CD14-positive monocyte (primary cell): ENCODE measurements at regions not wholly inside any gene's neighbourhood (a gene's known extent, or its start where the extent isn't known, plus 50 kb on each side); places are given as distances from the start of the nearest gene placed in this dataset.

Experiments
- DNase-seq, 3 donors: peaks; one replicate each; pipeline ENCODE4 v3.0.0-alpha.2; 2011 to 2022
- H2AFZ ChIP-seq: 2 replicates; pipeline ENCODE4 v1.6.0; 2012; ENCODE audit warnings: mild to moderate bottlenecking, low read depth, low read length, inconsistent platforms; ENCODE audit not compliant: insufficient read depth, poor library complexity, severe bottlenecking
- H3K27ac ChIP-seq, 2 donors: 1 replicate in 1 of 2; 2 replicates in 1 of 2; pipeline ENCODE4 v1.5.1; 2012 to 2013; ENCODE audit warnings: low read length in 2 of 2, control low read depth in 1 of 2, inconsistent platforms in 1 of 2, low read depth in 1 of 2, mild to moderate bottlenecking in 1 of 2
- H3K27me3 ChIP-seq, 2 donors: one replicate each; pipeline versions ENCODE4 v1.6.0 to v1.6.1; 2011 to 2013; ENCODE audit warnings: low read length in 2 of 2; ENCODE audit not compliant: control insufficient read depth in 2 of 2, insufficient read depth in 2 of 2
- H3K36me3 ChIP-seq, 2 donors: replicated peaks in 1 of 2; 1 replicate in 1 of 2; 2 replicates in 1 of 2; pipeline versions ENCODE4 v1.5.1 to v1.6.1; 2012 to 2013; ENCODE audit warnings: low read length in 2 of 2, control low read depth in 1 of 2, inconsistent platforms in 1 of 2, mild to moderate bottlenecking in 1 of 2; ENCODE audit not compliant: insufficient read depth in 2 of 2, control insufficient read depth in 1 of 2
- H3K4me1 ChIP-seq, 2 donors: 1 replicate in 1 of 2; 2 replicates in 1 of 2; pipeline versions ENCODE4 v1.5.1 to v1.6.1; 2012 to 2013; ENCODE audit warnings: low read length in 2 of 2, control low read depth in 1 of 2, inconsistent platforms in 1 of 2, mild to moderate bottlenecking in 1 of 2, moderate library complexity in 1 of 2; ENCODE audit not compliant: insufficient read depth in 2 of 2, control insufficient read depth in 1 of 2
- H3K4me2 ChIP-seq: replicated peaks from 2 replicates; pipeline ENCODE3; 2012; ENCODE audit warnings: low read length, moderate library complexity, mild to moderate bottlenecking; ENCODE audit not compliant: poor library complexity, severe bottlenecking; ENCODE audit errors: extremely low read depth
- H3K4me3 ChIP-seq, 3 experiments: fragments of 200-600 bp in 1 of 3; sonication (generic) in 1 of 3; replicated peaks in 1 of 3; 1 replicate in 2 of 3; 2 replicates in 1 of 3; pipeline ENCODE4 v1.5.1; 2011 to 2013; ENCODE audit warnings: low read length in 3 of 3, mild to moderate bottlenecking in 3 of 3, control low read depth in 2 of 3, low read depth in 2 of 3, inconsistent platforms in 1 of 3, moderate library complexity in 1 of 3
- H3K79me2 ChIP-seq: 2 replicates; pipeline ENCODE4 v1.6.0; 2012; ENCODE audit warnings: mild to moderate bottlenecking, control low read depth, inconsistent platforms, low read length, moderate library complexity; ENCODE audit not compliant: insufficient read depth
- H3K9ac ChIP-seq: 2 replicates; pipeline ENCODE4 v1.6.0; 2017; ENCODE audit warnings: low read length, mild to moderate bottlenecking; ENCODE audit not compliant: insufficient read depth, poor library complexity, severe bottlenecking
- H3K9me3 ChIP-seq, 2 donors: replicated peaks in 1 of 2; 1 replicate in 1 of 2; 2 replicates in 1 of 2; pipeline versions ENCODE4 v1.5.1 to v1.6.1; 2012 to 2013; ENCODE audit warnings: low read length in 2 of 2, control low read depth in 1 of 2; ENCODE audit not compliant: control insufficient read depth in 1 of 2, insufficient read depth in 1 of 2
- H4K20me1 ChIP-seq: 2 replicates; pipeline ENCODE4 v1.6.0; 2012; ENCODE audit warnings: mild to moderate bottlenecking, low read length, control low read depth, moderate library complexity; ENCODE audit not compliant: insufficient read depth
- H3K27ac Mint-ChIP-seq, 7 donors: one replicate each; pipeline ENCODE4 v1.8.0; 2020; ENCODE audit warnings: mild to moderate bottlenecking in 7 of 7, mixed read lengths in 7 of 7, moderate library complexity in 6 of 7, inconsistent platforms in 2 of 7
- H3K27me3 Mint-ChIP-seq, 3 donors: one replicate each; pipeline ENCODE4 v1.8.0; 2021 to 2022; ENCODE audit warnings: low read depth in 3 of 3, mild to moderate bottlenecking in 3 of 3, mixed read lengths in 3 of 3, moderate library complexity in 3 of 3, inconsistent platforms in 1 of 3
- H3K36me3 Mint-ChIP-seq, 2 donors: one replicate each; pipeline ENCODE4 v1.8.0; 2020; ENCODE audit warnings: mixed read lengths in 2 of 2, inconsistent platforms in 1 of 2, mild to moderate bottlenecking in 1 of 2
- H3K4me1 Mint-ChIP-seq: one replicate; pipeline ENCODE4 v1.8.0; 2020; ENCODE audit warnings: mild to moderate bottlenecking, mixed read lengths
- H3K4me3 Mint-ChIP-seq, 2 donors: one replicate each; pipeline ENCODE4 v1.8.0; 2020; ENCODE audit warnings: mild to moderate bottlenecking in 2 of 2, mixed read lengths in 2 of 2, moderate library complexity in 1 of 2
- H3K9me3 Mint-ChIP-seq, 7 donors: one replicate each; pipeline ENCODE4 v1.8.0; 2020 to 2022; ENCODE audit warnings: mixed read lengths in 7 of 7, mild to moderate bottlenecking in 6 of 7, moderate library complexity in 6 of 7, inconsistent platforms in 2 of 7
- CTCF ChIP-seq: fragments of 200-600 bp; IDR thresholded peaks from one replicate; pipeline ENCODE4 v1.8.0; 2022; ENCODE audit warnings: antibody characterized with exemption, mild to moderate bottlenecking
- WGBS: methylation state at CpG from one replicate; pipeline ENCODE4 v1.1.5; 2013; ENCODE audit warnings: missing lambda C conversion rate; ENCODE audit not compliant: insufficient coverage; 5-methylcytosine and 5-hydroxymethylcytosine counted together
- intact Hi-C, 2 donors: fragments of 100-400 bp; cut with micrococcal nuclease; formaldehyde crosslinking; loops; one replicate each; pipeline versions ENCODE4 v1.15.0 to v1.15.1; 2023

- peaks cover 0 to 3% of the 10 kb centered on the region in 2 donors for H3K27me3 ChIP-seq
- Mint-ChIP-seq H3K4me1 (no peaks in the 10 kb centered on the region), H3K9me3 (peaks cover 0 to 2% (median 0%) of the 10 kb centered on the region in 7 donors), H3K27me3 (peaks cover 4 to 7% (median 6%) of the 10 kb centered on the region in 3 donors), H3K4me3 (no peak overlapping the region), H3K36me3 (no peaks in the 10 kb centered on the region), H3K27ac (no peak overlapping the region)
- H3K9ac ChIP-seq, result no peak overlapping the region
- H2AFZ ChIP-seq, result no peak overlapping the region
- intact Hi-C loops, result no loop called here
- no peak for DNase-seq
- 72% methylated on average over 4 of the region's 4 CpGs for WGBS
- no peak for TF ChIP-seq CTCF
- no peak overlapping the region for H3K4me2 ChIP-seq
- H3K4me3 ChIP-seq, result no peak overlapping the region
- H3K79me2 ChIP-seq, result no peaks in the 10 kb centered on the region
- no peaks in the 10 kb centered on the region for H3K9me3 ChIP-seq
- H4K20me1 ChIP-seq, result no peaks in the 10 kb centered on the region
- H3K36me3 ChIP-seq, result no peaks in the 10 kb centered on the region
- no peak overlapping the region for H3K27ac ChIP-seq
- no peaks in the 10 kb centered on the region for H3K4me1 ChIP-seq
These were observed 90.0 kb upstream of the LRRN2 start for GRCh38 chr1:204775546-204775945.

GRCh38 chr1:204777591-204777990 is 92.1 kb upstream of the LRRN2 start:
- Mint-ChIP-seq H3K9me3 (peaks cover 0 to 2% (median 0%) of the 10 kb centered on the region in 7 donors), H3K4me3 (no peak overlapping the region), H3K4me1 (no peaks in the 10 kb centered on the region), H3K27ac (no peak overlapping the region), H3K27me3 (peaks cover 4 to 7% (median 6%) of the 10 kb centered on the region in 3 donors), H3K36me3 (no peaks in the 10 kb centered on the region)
- Histone ChIP-seq H3K27ac (no peak overlapping the region), H3K4me2 (no peak overlapping the region), H3K9me3 (no peaks in the 10 kb centered on the region), H2AFZ (no peak overlapping the region), H3K27me3 (peaks cover 0 to 3% of the 10 kb centered on the region in 2 donors), H3K9ac (no peak overlapping the region), H3K79me2 (no peaks in the 10 kb centered on the region), H4K20me1 (no peaks in the 10 kb centered on the region), H3K4me3 (no peak overlapping the region), H3K36me3 (no peaks in the 10 kb centered on the region), H3K4me1 (no peaks in the 10 kb centered on the region)
- DNase-seq, result no peak
- WGBS, result 95% methylated on average over 5 of the region's 7 CpGs
- TF ChIP-seq CTCF, result no peak
- intact Hi-C loops, result no loop called here
